Endothelial cell of umbilical vein (primary cell): ENCODE measurements at regions not wholly inside any gene's neighbourhood (a gene's known extent, or its start where the extent isn't known, plus 50 kb on each side); places are given as distances from the start of the nearest gene placed in this dataset.

Experiments used
- BruUV-seq: library from RNA; stranded (reverse); fragments of 400-500 nt; replicated peaks from 2 replicates; lab custom pipeline; 2021; lab: Mats Ljungman, UMichigan
- CTCF ChIA-PET: fragments of 300-600, 350-600 bp; sonication (Branson Sonifier 250); formaldehyde crosslinking; loops from one replicate; lab custom pipeline; 2021; ENCODE audit warnings: antibody characterized with exemption, inconsistent platforms; lab: Charles Lee
- POLR2A ChIA-PET: fragments of 300-600, 350-600 bp; sonication (Branson Sonifier 250); formaldehyde crosslinking; loops from one replicate; lab custom pipeline; 2021; ENCODE audit warnings: antibody characterized with exemption, inconsistent platforms; lab: Charles Lee
- DNase-seq: peaks from one replicate; pipeline ENCODE4 v3.0.0-alpha.2; 2011; ENCODE audit warnings: low read depth, low spot score
- FAIRE-seq: peaks from 2 replicates; lab custom pipeline; 2011; peaks lifted over from hg19 to GRCh38; lab: Jason Lieb, UNC
- H2AFZ ChIP-seq: 2 replicates; pipeline ENCODE4 v1.6.0; 2012; ENCODE audit warnings: low read depth, low read length, control low read depth, inconsistent platforms
- H3K27ac ChIP-seq: 2 replicates; pipeline ENCODE4 v1.5.1; 2011; ENCODE audit warnings: low read depth, mild to moderate bottlenecking, control low read depth, low read length, moderate library complexity; ENCODE audit not compliant: insufficient read depth
- H3K27me3 ChIP-seq, 2 experiments: 2 replicates each; pipeline versions ENCODE4 v1.6.0 to v1.6.1; 2011; ENCODE audit warnings: low read length in 2 of 2, mixed read lengths in 1 of 2; ENCODE audit not compliant: control insufficient read depth in 2 of 2, insufficient read depth in 2 of 2
- H3K36me3 ChIP-seq, 2 experiments: 2 replicates in 1 of 2; 3 replicates in 1 of 2; pipeline ENCODE4 v1.5.1; 2011; ENCODE audit warnings: low read length in 2 of 2, mild to moderate bottlenecking in 1 of 2, moderate library complexity in 1 of 2; ENCODE audit not compliant: control insufficient read depth in 2 of 2, insufficient read depth in 2 of 2; ENCODE audit errors: extremely low read depth in 1 of 2
- H3K4me1 ChIP-seq: 3 replicates; pipeline ENCODE4 v1.5.1; 2011; ENCODE audit warnings: mild to moderate bottlenecking, low read length; ENCODE audit not compliant: control insufficient read depth, insufficient read depth; ENCODE audit errors: extremely low read depth
- H3K4me2 ChIP-seq: 2 replicates; pipeline ENCODE4 v1.6.1; 2011; ENCODE audit warnings: low read length, control low read depth, mixed read lengths; ENCODE audit not compliant: insufficient read depth
- H3K4me3 ChIP-seq, 3 experiments: fragments of 200-600 bp in 1 of 3; sonication (generic), shearing (Covaris generic) in 1 of 3; replicated peaks in 1 of 3; 2 replicates each; pipeline ENCODE4 v1.5.1; 2011 to 2016; ENCODE audit warnings: control low read depth in 3 of 3, low read length in 3 of 3, mild to moderate bottlenecking in 2 of 3, inconsistent platforms in 1 of 3, low read depth in 1 of 3, moderate library complexity in 1 of 3; ENCODE audit not compliant: insufficient read depth in 1 of 3
- H3K79me2 ChIP-seq: 2 replicates; pipeline ENCODE4 v1.6.0; 2012; ENCODE audit warnings: low read length, inconsistent platforms; ENCODE audit not compliant: control insufficient read depth, insufficient read depth
- H3K9ac ChIP-seq: replicated peaks from 2 replicates; pipeline ENCODE3; 2011; ENCODE audit warnings: low read length, control low read depth; ENCODE audit not compliant: insufficient read depth; ENCODE audit errors: extremely low read depth
- H3K9me1 ChIP-seq: replicated peaks from 3 replicates; pipeline ENCODE4 v1.6.0; 2011; ENCODE audit warnings: mild to moderate bottlenecking, low read length; ENCODE audit not compliant: control insufficient read depth, insufficient read depth; ENCODE audit errors: extremely low read depth
- H3K9me3 ChIP-seq: replicated peaks from 2 replicates; pipeline ENCODE4 v1.5.1; 2012; ENCODE audit warnings: low read length, inconsistent platforms; ENCODE audit not compliant: control insufficient read depth, insufficient read depth
- H4K20me1 ChIP-seq: replicated peaks from 2 replicates; pipeline ENCODE3; 2011; ENCODE audit warnings: mild to moderate bottlenecking, low read length; ENCODE audit not compliant: control insufficient read depth, insufficient read depth; ENCODE audit errors: extremely low read depth
- EZH2 ChIP-seq: IDR thresholded peaks from 2 replicates; pipeline ENCODE4 v1.6.1; 2012; ENCODE audit warnings: borderline replicate concordance, low read depth, mild to moderate bottlenecking, moderate library complexity, low read length, inconsistent platforms; ENCODE audit not compliant: severe bottlenecking
- FOS ChIP-seq: IDR thresholded peaks from 2 replicates; pipeline ENCODE4 v1.6.1; 2011; ENCODE audit warnings: mild to moderate bottlenecking, low read length, moderate library complexity, borderline replicate concordance; ENCODE audit not compliant: insufficient read depth
- GATA2 ChIP-seq: IDR thresholded peaks from 2 replicates; pipeline ENCODE4 v1.7.0; 2011; ENCODE audit warnings: low read depth, mild to moderate bottlenecking, moderate library complexity, mixed read lengths, low read length; ENCODE audit not compliant: insufficient read length, insufficient read depth
- JUN ChIP-seq: IDR thresholded peaks from 2 replicates; pipeline ENCODE4 v1.6.1; 2011; ENCODE audit warnings: borderline replicate concordance, low read depth; ENCODE audit not compliant: insufficient read length, insufficient read depth
- MAX ChIP-seq: IDR thresholded peaks from 2 replicates; pipeline ENCODE4 v1.6.1; 2011; ENCODE audit not compliant: insufficient read depth, insufficient read length
- MYC ChIP-seq: IDR thresholded peaks from one replicate; pipeline ENCODE4 v1.6.1; 2011; ENCODE audit warnings: mild to moderate bottlenecking, low read depth, low read length
- POLR2A ChIP-seq: IDR thresholded peaks from 2 replicates; pipeline ENCODE4 v1.6.1; 2012; ENCODE audit warnings: low read depth, mild to moderate bottlenecking, control low read depth, low read length
- POLR2AphosphoS5 ChIP-seq: IDR thresholded peaks from 2 replicates; pipeline ENCODE4 v1.6.1; 2012; ENCODE audit warnings: low read depth, mild to moderate bottlenecking, control low read depth, low read length, moderate library complexity; ENCODE audit not compliant: insufficient read depth
- dilution Hi-C: fragments of 300-500 bp; cut with MboI; formaldehyde crosslinking; loops from one replicate; pipeline ENCODE4 v1.15.0; 2019; ENCODE audit warnings: low sequenced_read_pairs; ENCODE audit not compliant: extremely low pct_ligation_motif_present
- intact Hi-C: fragments of 100-400 bp; cut with micrococcal nuclease; formaldehyde crosslinking; loops from one replicate; pipeline ENCODE4 v1.10.0; 2022
- TF ChIP-seq, protein P1 (sequence below), 2 donors: IDR thresholded peaks; 1 replicate in 1 of 2; 2 replicates in 1 of 2; pipeline ENCODE4 v1.5.1; 2011; ENCODE audit warnings: low read length in 2 of 2, mild to moderate bottlenecking in 2 of 2, moderate library complexity in 2 of 2, control low read depth in 1 of 2, inconsistent platforms in 1 of 2, low read depth in 1 of 2; ENCODE audit not compliant: insufficient read depth in 1 of 2; ENCODE audit errors: extremely low read depth in 1 of 2

- no TSS peak for BruUV-seq
- Histone ChIP-seq H3K9me1 (no peaks in the 10 kb centered on the region), H3K27me3 (no peaks in the 10 kb centered on the region), H3K36me3 (no peaks in the 10 kb centered on the region), H3K9ac (no peak overlapping the region), H3K4me3 (no peak overlapping the region), H3K4me2 (no peak overlapping the region), H3K9me3 (no peaks in the 10 kb centered on the region), H3K4me1 (no peaks in the 10 kb centered on the region), H3K79me2 (no peaks in the 10 kb centered on the region), H3K27ac (no peak overlapping the region), H4K20me1 (no peaks in the 10 kb centered on the region), H2AFZ (no peak overlapping the region)
- no peak for TF ChIP-seq GATA2
- TF ChIP-seq MYC: no peak
- no peak for TF ChIP-seq MAX
- no peak for TF ChIP-seq POLR2AphosphoS5
- no peak for TF ChIP-seq FOS
- TF ChIP-seq, protein P1, sequence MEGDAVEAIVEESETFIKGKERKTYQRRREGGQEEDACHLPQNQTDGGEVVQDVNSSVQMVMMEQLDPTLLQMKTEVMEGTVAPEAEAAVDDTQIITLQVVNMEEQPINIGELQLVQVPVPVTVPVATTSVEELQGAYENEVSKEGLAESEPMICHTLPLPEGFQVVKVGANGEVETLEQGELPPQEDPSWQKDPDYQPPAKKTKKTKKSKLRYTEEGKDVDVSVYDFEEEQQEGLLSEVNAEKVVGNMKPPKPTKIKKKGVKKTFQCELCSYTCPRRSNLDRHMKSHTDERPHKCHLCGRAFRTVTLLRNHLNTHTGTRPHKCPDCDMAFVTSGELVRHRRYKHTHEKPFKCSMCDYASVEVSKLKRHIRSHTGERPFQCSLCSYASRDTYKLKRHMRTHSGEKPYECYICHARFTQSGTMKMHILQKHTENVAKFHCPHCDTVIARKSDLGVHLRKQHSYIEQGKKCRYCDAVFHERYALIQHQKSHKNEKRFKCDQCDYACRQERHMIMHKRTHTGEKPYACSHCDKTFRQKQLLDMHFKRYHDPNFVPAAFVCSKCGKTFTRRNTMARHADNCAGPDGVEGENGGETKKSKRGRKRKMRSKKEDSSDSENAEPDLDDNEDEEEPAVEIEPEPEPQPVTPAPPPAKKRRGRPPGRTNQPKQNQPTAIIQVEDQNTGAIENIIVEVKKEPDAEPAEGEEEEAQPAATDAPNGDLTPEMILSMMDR (IDR thresholded peaks at IDR 0.05; ENCODE audit: extremely low read depth in 1 of 2, insufficient read depth in 1 of 2, low read depth in 1 of 2, low read length in 2 of 2): no peak
- no peak for TF ChIP-seq POLR2A
- TF ChIP-seq JUN: no peak
- TF ChIP-seq EZH2: no peak
- ChIA-PET POLR2A (no interaction called here), CTCF (no interaction called here)
- DNase-seq (no peak), FAIRE-seq (no peak)
- intact Hi-C loops (no loop called here), dilution Hi-C loops (no loop called here)
Observed at GRCh38 chr10:57905010-57905409, 362.7 kb downstream of the IPMK start.
